Fibroblast of villous mesenchyme (primary cell): ENCODE measurements at regions not wholly inside any gene's neighbourhood (a gene's known extent, or its start where the extent isn't known, plus 50 kb on each side); places are given as distances from the start of the nearest gene placed in this dataset.
"Not testable (repeated sequence)": the region's sequence is repeated elsewhere in the genome, so short reads cannot be mapped to it uniquely, and the experiment has no call there.

Source experiments
- DNase-seq: peaks from one replicate; pipeline ENCODE4 v3.0.0-alpha.2; 2010; ENCODE audit warnings: low read depth
- H3K4me3 ChIP-seq: 2 replicates; pipeline ENCODE4 v1.5.1; 2011; ENCODE audit warnings: low read depth, mild to moderate bottlenecking, low read length
- TF ChIP-seq, protein P1 (sequence below): IDR thresholded peaks from 2 replicates; pipeline ENCODE4 v1.5.1; 2012; ENCODE audit warnings: low read depth, mild to moderate bottlenecking, low read length; ENCODE audit not compliant: insufficient read depth

DNA sequence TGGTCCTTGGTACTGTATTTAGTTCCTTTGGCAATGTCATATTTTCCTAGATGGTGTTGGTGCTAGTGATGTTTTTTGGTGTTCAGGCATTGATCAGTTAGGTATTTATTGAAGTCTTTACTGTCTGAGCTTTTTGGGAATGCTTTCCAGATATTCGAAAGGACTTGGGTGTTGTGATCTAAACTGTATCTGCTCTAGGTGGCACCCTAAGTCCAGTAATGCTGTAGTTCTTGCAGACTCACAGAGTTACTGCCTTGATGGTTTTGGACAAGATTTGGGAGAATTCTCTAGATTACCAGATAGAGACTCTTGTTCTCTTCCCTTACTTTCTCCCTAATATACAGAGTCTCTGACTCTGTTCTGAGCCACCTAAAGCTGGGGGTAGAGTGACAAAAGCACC is 513.6 kb upstream of the PITX2 start:
- peak; percentile 55 for DNase-seq
- TF ChIP-seq, protein P1, sequence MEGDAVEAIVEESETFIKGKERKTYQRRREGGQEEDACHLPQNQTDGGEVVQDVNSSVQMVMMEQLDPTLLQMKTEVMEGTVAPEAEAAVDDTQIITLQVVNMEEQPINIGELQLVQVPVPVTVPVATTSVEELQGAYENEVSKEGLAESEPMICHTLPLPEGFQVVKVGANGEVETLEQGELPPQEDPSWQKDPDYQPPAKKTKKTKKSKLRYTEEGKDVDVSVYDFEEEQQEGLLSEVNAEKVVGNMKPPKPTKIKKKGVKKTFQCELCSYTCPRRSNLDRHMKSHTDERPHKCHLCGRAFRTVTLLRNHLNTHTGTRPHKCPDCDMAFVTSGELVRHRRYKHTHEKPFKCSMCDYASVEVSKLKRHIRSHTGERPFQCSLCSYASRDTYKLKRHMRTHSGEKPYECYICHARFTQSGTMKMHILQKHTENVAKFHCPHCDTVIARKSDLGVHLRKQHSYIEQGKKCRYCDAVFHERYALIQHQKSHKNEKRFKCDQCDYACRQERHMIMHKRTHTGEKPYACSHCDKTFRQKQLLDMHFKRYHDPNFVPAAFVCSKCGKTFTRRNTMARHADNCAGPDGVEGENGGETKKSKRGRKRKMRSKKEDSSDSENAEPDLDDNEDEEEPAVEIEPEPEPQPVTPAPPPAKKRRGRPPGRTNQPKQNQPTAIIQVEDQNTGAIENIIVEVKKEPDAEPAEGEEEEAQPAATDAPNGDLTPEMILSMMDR = peak; percentile 39
- H3K4me3 ChIP-seq = no peak overlapping the region

DNA sequence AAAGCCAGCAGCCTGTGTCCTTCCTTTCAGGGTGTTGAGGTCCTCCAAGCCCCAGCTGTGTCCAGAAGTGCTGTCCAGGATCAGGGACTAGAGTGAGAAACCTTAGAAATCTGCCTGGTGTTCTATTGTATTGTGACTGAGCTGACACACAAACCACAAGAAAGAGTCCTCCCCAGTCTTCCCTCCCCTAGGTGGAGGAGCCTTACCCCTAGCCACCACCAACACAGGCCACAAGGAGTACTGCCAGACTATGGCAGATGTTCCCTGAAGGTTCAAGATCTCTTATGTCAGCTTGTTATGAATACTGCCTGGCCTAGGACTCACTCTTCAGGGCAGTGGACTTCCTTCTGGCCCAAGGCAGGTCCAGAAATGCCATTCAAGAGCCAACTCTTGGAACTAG is 514.1 kb upstream of the PITX2 start:
- no peak overlapping the region for H3K4me3 ChIP-seq
- TF ChIP-seq, protein P1 = no peak
- DNase-seq = no peak

DNA sequence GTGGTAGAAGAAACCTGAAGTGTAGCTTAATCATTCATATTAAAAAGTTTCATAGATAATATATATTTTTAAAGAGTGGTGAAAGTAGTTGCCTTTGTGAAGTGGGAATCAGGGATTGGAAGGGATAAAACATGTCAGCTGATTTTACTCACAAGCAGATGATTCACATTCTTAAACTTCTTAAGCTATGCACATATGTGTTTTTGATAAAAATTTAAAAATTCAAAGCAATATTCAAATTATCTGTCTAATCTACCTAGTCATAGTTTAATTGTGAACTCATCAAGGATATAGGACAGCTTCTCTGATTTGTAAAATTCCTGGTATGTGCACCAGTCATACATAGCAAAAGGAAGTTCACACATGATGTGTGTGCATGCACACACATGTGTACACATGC is 520.6 kb upstream of the PITX2 start:
- no peak for DNase-seq
- no peak overlapping the region for H3K4me3 ChIP-seq
- TF ChIP-seq, protein P1 = no peak

DNA sequence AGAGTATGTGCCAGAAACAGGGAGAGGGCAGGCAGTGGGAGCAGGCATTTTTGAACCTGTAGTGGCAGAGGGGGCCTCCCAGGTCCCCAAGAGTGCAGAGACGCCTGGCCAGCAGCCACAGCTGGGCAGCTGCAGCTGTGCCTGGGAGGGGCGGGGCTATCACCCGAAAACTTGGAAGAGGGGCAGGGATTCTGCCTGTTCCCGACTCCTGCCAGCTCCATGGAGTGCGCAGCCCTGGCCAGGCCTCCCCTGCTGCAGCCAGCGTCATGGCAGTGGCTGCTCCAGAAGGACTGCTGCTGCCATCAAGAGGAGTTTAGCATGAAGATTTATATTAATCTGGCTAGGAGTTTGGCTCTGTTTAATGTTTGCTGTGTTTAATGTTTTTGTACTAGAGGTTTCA is 532.1 kb upstream of the PITX2 start:
- TF ChIP-seq, protein P1 = no peak
- DNase-seq = no peak
- no peak overlapping the region for H3K4me3 ChIP-seq

DNA sequence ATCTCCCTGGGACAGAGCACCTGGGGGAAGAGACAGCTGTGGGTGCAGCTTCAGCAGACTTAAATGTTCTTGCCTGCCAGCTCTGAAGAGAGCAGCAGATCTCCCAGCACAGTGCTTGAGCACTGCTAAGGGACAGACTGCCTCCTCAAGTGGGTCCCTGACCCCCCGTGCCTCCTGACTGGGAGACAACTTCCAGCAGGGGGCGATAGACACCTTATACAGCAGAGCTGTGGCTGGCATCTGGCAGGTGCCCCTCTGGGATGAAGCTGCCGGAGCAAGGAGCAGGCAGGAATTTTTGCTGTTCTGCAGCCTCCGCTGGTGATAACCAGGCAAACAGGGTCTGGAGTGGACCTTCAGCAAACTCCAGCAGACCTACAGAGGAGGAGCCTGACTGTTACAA is 541.7 kb upstream of the PITX2 start:
- TF ChIP-seq, protein P1 = peak; percentile 51
- peak; percentile 40 for DNase-seq

DNA sequence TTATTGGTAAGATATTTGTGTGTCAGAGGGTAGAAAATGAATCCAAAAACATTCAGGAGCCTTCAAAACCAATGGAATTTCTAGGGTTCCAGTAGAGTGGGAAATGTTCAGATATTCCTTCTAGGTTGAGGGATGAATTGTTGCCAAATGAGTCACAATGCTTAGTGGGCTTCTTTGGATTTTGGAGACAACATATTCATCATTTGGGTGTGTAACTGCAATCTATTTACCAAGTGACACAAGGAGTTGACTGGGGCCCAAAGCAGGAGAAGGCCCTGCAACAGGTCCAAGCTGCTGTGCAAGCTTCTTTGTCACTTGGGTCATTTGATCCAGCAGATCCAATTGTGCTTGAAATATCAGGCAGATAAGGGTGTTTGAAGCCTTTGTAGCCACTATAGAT is 551.5 kb upstream of the PITX2 start:
- TF ChIP-seq, protein P1 = no peak
- H3K4me3 ChIP-seq = no peak overlapping the region
- no peak for DNase-seq

More for the DNA sequence above, 541.7 kb upstream of the PITX2 start:
- H3K4me3 ChIP-seq = not testable (repeated sequence)

DNA sequence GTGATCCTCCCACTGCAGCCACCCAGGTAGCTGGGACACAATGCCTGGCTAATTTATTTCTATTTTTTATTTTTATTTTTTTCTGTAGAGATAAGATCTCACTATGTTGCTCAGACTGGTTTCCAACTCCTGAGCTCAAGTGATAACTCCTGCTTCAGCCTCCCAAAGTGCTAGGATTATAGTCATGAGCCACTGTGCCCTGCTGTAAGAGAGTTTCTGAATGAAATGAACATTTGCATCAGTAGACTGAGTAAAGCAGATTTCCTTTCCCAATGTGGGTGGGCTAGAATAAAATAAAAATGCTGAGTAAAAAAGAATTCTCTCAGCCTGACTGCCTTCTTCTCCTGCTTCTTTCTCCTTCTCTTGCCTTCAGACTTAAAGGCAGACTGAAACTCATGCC is 555.4 kb upstream of the PITX2 start:
- H3K4me3 ChIP-seq = no peak overlapping the region
- no peak for DNase-seq
- TF ChIP-seq, protein P1 = no peak
